Fibroblast of lung (primary cell): ENCODE measurements at regions not wholly inside any gene's neighbourhood (a gene's known extent, or its start where the extent isn't known, plus 50 kb on each side); places are given as distances from the start of the nearest gene placed in this dataset.

Experiments
- DNase-seq, 2 donors: peaks; one replicate each; pipeline versions ENCODE4 v3.0.0 to v3.0.0-alpha.2; 2010; ENCODE audit warnings: low read depth in 2 of 2
- H2AFZ ChIP-seq: 2 replicates; pipeline ENCODE4 v1.5.1; 2012; ENCODE audit warnings: low read length, control low read depth, inconsistent platforms
- H3K27ac ChIP-seq: 2 replicates; pipeline ENCODE4 v1.5.1; 2011; ENCODE audit warnings: low read length, control low read depth; ENCODE audit not compliant: insufficient read depth
- H3K27me3 ChIP-seq: 2 replicates; pipeline ENCODE4 v1.5.1; 2011; ENCODE audit warnings: mild to moderate bottlenecking, low read length; ENCODE audit not compliant: control insufficient read depth, insufficient read depth
- H3K36me3 ChIP-seq: 2 replicates; pipeline ENCODE4 v1.5.1; 2011; ENCODE audit warnings: low read length; ENCODE audit not compliant: control insufficient read depth, insufficient read depth
- H3K4me1 ChIP-seq: 2 replicates; pipeline ENCODE4 v1.5.1; 2011; ENCODE audit warnings: low read length; ENCODE audit not compliant: control insufficient read depth, insufficient read depth; ENCODE audit errors: extremely low read depth
- H3K4me2 ChIP-seq: 2 replicates; pipeline ENCODE4 v1.5.1; 2011; ENCODE audit warnings: low read length, control low read depth; ENCODE audit not compliant: insufficient read depth; ENCODE audit errors: extremely low read depth
- H3K4me3 ChIP-seq, 4 experiments: fragments of 200-600 bp in 1 of 4; sonication (generic) in 1 of 4; replicated peaks in 1 of 4; 2 replicates each; pipeline ENCODE4 v1.5.1; 2011 to 2016; ENCODE audit warnings: low read length in 4 of 4, low read depth in 3 of 4, mild to moderate bottlenecking in 3 of 4, control low read depth in 2 of 4, inconsistent platforms in 1 of 4, mixed read lengths in 1 of 4; ENCODE audit not compliant: insufficient read depth in 1 of 4; ENCODE audit errors: control extremely low read depth in 1 of 4
- H3K79me2 ChIP-seq: 2 replicates; pipeline ENCODE4 v1.5.1; 2012; ENCODE audit warnings: mild to moderate bottlenecking, low read length, inconsistent platforms; ENCODE audit not compliant: control insufficient read depth, insufficient read depth
- H3K9ac ChIP-seq: 2 replicates; pipeline ENCODE4 v1.5.1; 2011; ENCODE audit warnings: mild to moderate bottlenecking, low read length, control low read depth; ENCODE audit not compliant: insufficient read depth
- H3K9me3 ChIP-seq: 2 replicates; pipeline ENCODE4 v1.5.1; 2012; ENCODE audit warnings: low read depth, low read length; ENCODE audit not compliant: control insufficient read depth, insufficient read depth
- H4K20me1 ChIP-seq: 2 replicates; pipeline ENCODE4 v1.5.1; 2011; ENCODE audit warnings: low read length; ENCODE audit not compliant: control insufficient read depth, insufficient read depth; ENCODE audit errors: extremely low read depth
- CTCF ChIP-seq, 2 donors: IDR thresholded peaks in 1 of 2; conservative IDR thresholded peaks in 1 of 2; 1 replicate in 1 of 2; 2 replicates in 1 of 2; pipeline ENCODE4 v1.5.1; 2011 to 2012; ENCODE audit warnings: low read length in 2 of 2, control low read depth in 1 of 2, inconsistent platforms in 1 of 2, low read depth in 1 of 2, mild to moderate bottlenecking in 1 of 2
- EZH2 ChIP-seq: IDR thresholded peaks from 2 replicates; pipeline ENCODE4 v1.5.1; 2012; ENCODE audit warnings: low read length, control low read depth, mild to moderate bottlenecking; ENCODE audit errors: missing control alignments

- H3K4me3 ChIP-seq: no peak overlapping the region
- H4K20me1 ChIP-seq: no peaks in the 10 kb centered on the region
- H3K9me3 ChIP-seq: no peaks in the 10 kb centered on the region
- no peak overlapping the region for H3K27ac ChIP-seq
- no peak overlapping the region for H3K4me2 ChIP-seq
- no peak overlapping the region for H3K9ac ChIP-seq
- no peak overlapping the region for H2AFZ ChIP-seq
- no peaks in the 10 kb centered on the region for H3K36me3 ChIP-seq
- no peaks in the 10 kb centered on the region for H3K4me1 ChIP-seq
- H3K27me3 ChIP-seq: no peaks in the 10 kb centered on the region
- TF ChIP-seq CTCF (conservative IDR thresholded peaks at IDR 0.05 in 1 of 2, IDR thresholded peaks at IDR 0.05 in 1 of 2; ENCODE audit: low read depth in 1 of 2, low read length in 2 of 2) (no peak), EZH2 (no peak)
- H3K79me2 ChIP-seq: no peaks in the 10 kb centered on the region
- DNase-seq: no peak
Measured at GRCh38 chr3:168371846-168372245, 276.1 kb upstream of the GOLIM4 start.

- H3K4me1 ChIP-seq: no peaks in the 10 kb centered on the region
- H4K20me1 ChIP-seq: no peaks in the 10 kb centered on the region
- H3K27me3 ChIP-seq: no peaks in the 10 kb centered on the region
- H2AFZ ChIP-seq: no peak overlapping the region
- no peak overlapping the region for H3K27ac ChIP-seq
- DNase-seq: peak in 1 of 2 donors; percentile 50
- no peak for TF ChIP-seq CTCF (conservative IDR thresholded peaks at IDR 0.05 in 1 of 2, IDR thresholded peaks at IDR 0.05 in 1 of 2; ENCODE audit: low read depth in 1 of 2, low read length in 2 of 2)
- no peak for TF ChIP-seq EZH2
- no peaks in the 10 kb centered on the region for H3K79me2 ChIP-seq
- no peaks in the 10 kb centered on the region for H3K9me3 ChIP-seq
- no peaks in the 10 kb centered on the region for H3K36me3 ChIP-seq
- H3K4me2 ChIP-seq: no peak overlapping the region
- H3K9ac ChIP-seq: no peak overlapping the region
- H3K4me3 ChIP-seq: no peak overlapping the region
Measured at GRCh38 chr3:168364967-168365366, 269.2 kb upstream of the GOLIM4 start.

- H3K4me3 ChIP-seq: no peak overlapping the region
- H2AFZ ChIP-seq: no peak overlapping the region
- no peaks in the 10 kb centered on the region for H3K9me3 ChIP-seq
- no peak for DNase-seq
- no peaks in the 10 kb centered on the region for H3K27me3 ChIP-seq
- no peaks in the 10 kb centered on the region for H4K20me1 ChIP-seq
- no peaks in the 10 kb centered on the region for H3K4me1 ChIP-seq
- H3K79me2 ChIP-seq: no peaks in the 10 kb centered on the region
- H3K4me2 ChIP-seq: no peak overlapping the region
- no peaks in the 10 kb centered on the region for H3K36me3 ChIP-seq
- TF ChIP-seq CTCF (conservative IDR thresholded peaks at IDR 0.05 in 1 of 2, IDR thresholded peaks at IDR 0.05 in 1 of 2; ENCODE audit: low read depth in 1 of 2, low read length in 2 of 2): no peak
- H3K27ac ChIP-seq: no peak overlapping the region
- H3K9ac ChIP-seq: no peak overlapping the region
Measured at GRCh38 chr3:168362661-168363247, 267.0 kb upstream of the GOLIM4 start.
